ENCODE measurements at regions not wholly inside any gene's neighbourhood (a gene's known extent, or its start where the extent isn't known, plus 50 kb on each side); places are given as distances from the start of the nearest gene placed in this dataset.

- DNase-seq (ENCODE audit: low read depth, low spot score) = no peak
Observed at GRCh38 chr13:21960108-21960507, 289.2 kb downstream of the FGF9 start.

- no peak for DNase-seq (ENCODE audit: low read depth, low spot score)
Observed at GRCh38 chr13:21964686-21965085, 293.8 kb downstream of the FGF9 start.

GRCh38 chr13:21965095-21965494, 294.2 kb downstream of the FGF9 start:
- no peak for DNase-seq (ENCODE audit: low read depth, low spot score)

GRCh38 chr13:21966014-21966413, 295.1 kb downstream of the FGF9 start:
- no peak for DNase-seq (ENCODE audit: low read depth, low spot score)

- no peak for DNase-seq (ENCODE audit: low read depth, low spot score)
Observed at GRCh38 chr13:21967871-21968270, 297.0 kb downstream of the FGF9 start.

- no peak for DNase-seq (ENCODE audit: low read depth, low spot score)
Observed at GRCh38 chr13:21970172-21970571, 299.3 kb downstream of the FGF9 start.

GRCh38 chr13:21970918-21971317, 300.0 kb downstream of the FGF9 start:
- no peak for DNase-seq (ENCODE audit: low read depth, low spot score)

GRCh38 chr13:21971662-21972621, 301.1 kb downstream of the FGF9 start:
- no peak for DNase-seq (ENCODE audit: low read depth, low spot score)

GRCh38 chr13:21973437-21974125, 302.7 kb downstream of the FGF9 start:
- DNase-seq (ENCODE audit: low read depth, low spot score) = no peak

GRCh38 chr13:21974741-21975140, 303.9 kb downstream of the FGF9 start:
- DNase-seq (ENCODE audit: low read depth, low spot score) = no peak

GRCh38 chr13:21976159-21976558, 305.3 kb downstream of the FGF9 start:
- DNase-seq (ENCODE audit: low read depth, low spot score) = no peak

GRCh38 chr13:21979161-21979806, 308.4 kb downstream of the FGF9 start:
- DNase-seq (ENCODE audit: low read depth, low spot score) = no peak

GRCh38 chr13:21980049-21980448, 309.2 kb downstream of the FGF9 start:
- no peak for DNase-seq (ENCODE audit: low read depth, low spot score)

- no peak for DNase-seq (ENCODE audit: low read depth, low spot score)
Observed at GRCh38 chr13:21984156-21984555, 313.3 kb downstream of the FGF9 start.

GRCh38 chr13:21986602-21987001, 315.7 kb downstream of the FGF9 start:
- DNase-seq (ENCODE audit: low read depth, low spot score) = no peak

GRCh38 chr13:21987793-21988192, 316.9 kb downstream of the FGF9 start:
- no peak for DNase-seq (ENCODE audit: low read depth, low spot score)

GRCh38 chr13:21988624-21989023, 317.8 kb downstream of the FGF9 start:
- no peak for DNase-seq (ENCODE audit: low read depth, low spot score)

GRCh38 chr13:21996049-21996448, 325.2 kb downstream of the FGF9 start:
- no peak for DNase-seq (ENCODE audit: low read depth, low spot score)

- no peak for DNase-seq (ENCODE audit: low read depth, low spot score)
Observed at GRCh38 chr13:21997726-21998125, 326.9 kb downstream of the FGF9 start.

GRCh38 chr13:21998279-21998990, 327.6 kb downstream of the FGF9 start:
- no peak for DNase-seq (ENCODE audit: low read depth, low spot score)

GRCh38 chr13:21999666-22000065, 328.8 kb downstream of the FGF9 start:
- no peak for DNase-seq (ENCODE audit: low read depth, low spot score)

GRCh38 chr13:22000191-22000590, 329.3 kb downstream of the FGF9 start:
- DNase-seq (ENCODE audit: low read depth, low spot score) = no peak
